ELR (cell line): ENCODE measurements at regions not wholly inside any gene's neighbourhood (a gene's known extent, or its start where the extent isn't known, plus 50 kb on each side); places are given as distances from the start of the nearest gene placed in this dataset.
"Not testable (repeated sequence)": the region's sequence is repeated elsewhere in the genome, so short reads cannot be mapped to it uniquely, and the experiment has no call there.

ENCODE experiments used
- DNase-seq: peaks from one replicate; pipeline ENCODE4 v3.0.0-alpha.2; 2015; ENCODE audit warnings: low read depth

DNA sequence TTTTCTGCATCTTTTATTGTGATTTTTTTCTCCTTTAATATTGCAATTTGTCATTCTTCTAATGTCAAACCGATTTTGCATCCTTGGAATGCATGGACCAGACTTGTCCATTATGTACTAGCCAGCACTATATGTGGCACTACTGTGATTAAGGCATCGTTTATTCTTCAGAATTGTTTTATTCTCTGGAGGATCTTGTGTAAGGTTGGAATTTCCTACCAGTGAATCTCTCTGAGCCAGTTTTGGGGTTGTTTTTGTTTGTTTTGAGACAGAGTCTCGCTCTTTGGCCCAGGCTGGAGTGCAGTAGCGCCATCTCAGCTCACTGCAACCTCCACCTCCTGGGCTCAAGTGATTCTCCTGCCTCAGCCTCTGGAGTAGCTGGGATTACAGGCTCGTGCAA lies 58.5 kb downstream of the IGLL5 start:
- DNase-seq, result no peak

DNA sequence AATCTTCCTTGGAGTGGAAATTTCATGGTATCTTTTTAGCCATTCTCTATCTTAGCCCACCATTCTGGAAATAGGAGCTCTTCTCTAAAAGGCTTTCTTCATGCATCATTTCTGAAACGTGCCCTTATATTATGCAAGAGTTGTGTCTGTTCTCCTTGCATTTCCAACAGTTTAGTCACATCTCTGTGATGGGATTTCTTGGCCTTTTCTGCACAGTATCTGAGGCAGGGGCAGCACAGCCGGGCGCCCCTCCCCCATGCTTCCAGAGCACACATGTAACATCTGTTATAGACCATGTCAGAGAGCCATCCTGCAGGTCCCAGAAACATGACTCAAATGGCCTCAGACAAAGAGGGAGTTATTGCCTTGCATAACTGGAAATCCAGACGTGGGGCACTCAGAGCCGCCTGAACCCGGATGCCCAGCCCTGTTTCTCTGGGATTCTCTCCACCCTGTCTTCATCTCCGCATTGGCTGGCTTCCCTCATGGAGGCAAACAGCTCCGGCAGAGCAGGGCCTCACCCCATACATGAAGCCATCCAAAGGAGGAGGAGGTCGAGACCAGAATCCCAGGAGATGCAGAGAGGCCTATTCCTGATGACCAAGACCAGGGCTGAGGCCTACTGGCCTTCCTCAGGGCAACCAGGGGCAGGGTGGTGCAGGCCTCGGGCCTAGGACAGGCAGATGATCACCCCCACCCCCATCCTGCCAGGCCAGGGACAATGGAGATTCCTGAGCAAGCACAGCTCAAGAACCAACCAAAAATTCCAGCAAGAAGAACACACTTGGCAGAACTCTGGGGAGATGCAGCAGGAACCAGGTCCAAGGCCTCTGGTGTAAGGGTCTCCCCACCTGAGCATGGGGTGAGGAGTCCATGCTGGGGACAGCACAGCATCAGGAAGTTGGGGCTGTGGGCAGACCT lies 61.3 kb downstream of the IGLL5 start:
- peak; percentile 9 for DNase-seq

DNA sequence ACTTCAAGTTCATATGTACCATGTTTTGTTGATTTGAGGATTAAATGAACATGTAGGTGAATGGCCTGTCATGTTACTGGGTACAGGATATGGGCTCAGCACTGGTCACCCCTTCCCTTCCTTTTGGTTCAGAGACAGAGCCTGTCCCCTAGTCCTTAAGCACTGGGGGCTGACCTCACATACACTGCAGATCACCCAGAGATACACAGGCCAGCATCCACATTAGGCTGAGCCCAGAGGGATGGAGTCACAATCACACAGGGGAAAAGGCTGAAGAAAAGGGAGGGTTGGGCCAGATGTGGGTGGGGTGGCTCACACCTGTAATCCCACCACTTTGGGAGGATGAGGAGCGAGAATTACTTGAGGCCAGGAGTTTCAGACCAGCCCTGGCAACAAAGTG lies 62.3 kb downstream of the IGLL5 start:
- DNase-seq, result no peak

DNA sequence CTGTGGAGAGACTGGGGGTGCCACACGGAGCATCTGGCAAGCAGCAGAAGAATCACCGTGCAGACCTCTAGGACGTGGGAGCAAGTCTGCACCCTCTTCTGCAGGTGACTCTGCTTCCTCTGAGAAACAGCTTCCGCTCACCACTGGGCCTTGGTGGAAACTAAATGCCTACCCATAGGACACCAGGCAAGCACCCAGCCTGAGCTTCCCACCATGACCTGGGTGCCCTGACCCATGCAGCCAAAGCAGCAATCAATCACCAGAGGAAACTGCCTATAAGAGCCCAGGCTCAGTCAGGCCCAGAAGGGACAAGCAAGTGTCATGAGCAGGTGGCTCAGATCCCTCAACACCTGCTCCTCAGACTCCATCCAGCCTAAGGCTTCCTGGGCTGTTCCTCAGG lies 63.4 kb downstream of the IGLL5 start:
- DNase-seq, result no peak

DNA sequence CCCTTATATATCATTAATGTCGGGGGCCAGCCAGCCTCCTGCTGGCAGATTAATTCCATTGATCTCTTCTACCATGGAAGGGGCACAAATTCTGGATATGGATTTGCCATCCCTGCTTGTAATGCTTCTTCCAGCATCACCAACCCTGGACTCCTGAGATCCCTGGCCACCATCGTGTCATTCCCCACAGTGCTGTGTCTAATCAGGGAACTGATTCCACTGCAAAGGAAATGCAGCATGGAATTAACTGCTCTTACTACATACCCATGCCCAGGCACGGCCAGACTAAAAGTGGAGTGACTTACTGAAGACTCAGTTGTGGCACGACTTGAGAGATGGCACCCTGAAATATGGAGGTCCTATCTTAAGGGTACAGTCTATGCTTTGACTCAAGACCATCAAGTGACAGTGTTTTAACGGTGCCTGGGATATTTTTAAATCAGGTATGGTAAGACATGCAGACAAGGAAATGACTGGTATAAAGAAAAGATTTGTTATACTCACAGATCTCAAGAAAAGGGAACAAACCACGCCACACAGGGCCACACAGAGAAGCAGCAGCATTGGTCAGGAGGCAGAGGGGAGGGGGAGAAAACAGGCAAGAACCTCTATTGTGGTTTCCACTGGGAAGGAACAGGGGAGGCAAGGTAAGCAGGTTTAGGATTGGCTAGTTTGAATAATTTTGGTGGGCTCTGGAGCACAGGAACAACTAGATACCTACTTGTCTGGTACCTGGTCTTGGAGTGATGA lies 65.1 kb downstream of the IGLL5 start:
- DNase-seq, result no peak

DNA sequence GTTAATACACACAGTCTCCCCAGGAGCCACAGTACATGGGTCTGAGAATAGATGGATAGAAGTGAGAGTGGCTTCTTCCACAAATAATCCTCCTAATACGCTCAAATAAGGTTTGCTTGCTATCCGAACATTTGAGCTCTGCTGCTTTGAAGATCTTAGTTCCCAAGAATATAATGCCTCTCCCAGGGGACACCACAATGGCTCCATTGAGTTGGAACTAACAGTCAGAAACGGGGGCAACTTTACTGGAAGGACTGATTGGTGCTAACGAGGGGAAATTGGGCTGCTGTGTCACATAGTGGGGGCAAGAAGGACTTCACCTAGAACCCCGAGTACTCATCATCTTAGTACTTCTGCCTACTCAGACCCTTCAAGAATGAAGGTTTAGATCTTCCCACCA lies 66.2 kb downstream of the IGLL5 start:
- no peak for DNase-seq

DNA sequence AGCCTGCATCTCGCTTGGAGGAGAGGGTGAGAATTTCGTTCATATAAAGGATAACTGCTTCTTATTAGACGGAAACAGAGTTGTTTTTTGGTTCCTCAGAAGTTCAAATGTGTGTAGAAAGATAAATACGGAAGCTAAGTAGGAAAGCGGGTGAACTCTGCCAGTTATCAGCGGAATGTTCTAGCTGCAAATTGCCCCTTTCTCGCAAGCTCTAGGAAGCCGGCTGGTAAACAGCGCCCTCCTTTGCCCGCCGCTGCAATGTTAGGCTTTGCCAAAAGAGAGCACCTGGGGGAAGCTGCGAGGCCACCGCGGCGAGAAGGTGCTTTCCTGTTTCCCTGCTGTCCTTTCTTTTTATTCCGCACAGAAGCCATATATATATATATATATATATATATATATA lies 67.0 kb downstream of the IGLL5 start:
- DNase-seq, result no peak

DNA sequence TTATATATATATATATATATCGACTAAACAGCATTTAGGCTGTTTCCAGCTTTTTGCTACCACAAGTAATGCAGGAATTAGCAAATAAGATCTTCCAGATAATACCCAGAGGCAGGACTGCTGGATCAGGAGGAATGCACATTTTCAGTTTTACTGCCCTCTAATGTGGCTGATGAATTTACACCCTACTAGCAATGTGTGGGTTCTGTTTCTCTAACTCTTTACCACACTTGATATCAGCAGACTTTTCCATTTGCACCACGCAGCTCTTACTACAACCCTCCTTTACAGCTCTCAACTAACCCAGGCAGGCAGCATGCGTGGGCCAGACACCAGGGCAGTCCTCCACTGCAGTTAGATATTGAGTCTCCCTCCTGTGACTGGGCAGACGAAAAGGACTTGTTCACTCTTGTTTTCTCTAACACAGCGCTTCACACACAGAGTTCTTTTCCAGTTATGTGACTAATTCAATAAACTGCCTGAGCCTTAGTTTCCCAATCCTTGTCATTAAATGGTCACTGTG lies 67.7 kb downstream of the IGLL5 start:
- DNase-seq, result no peak

DNA sequence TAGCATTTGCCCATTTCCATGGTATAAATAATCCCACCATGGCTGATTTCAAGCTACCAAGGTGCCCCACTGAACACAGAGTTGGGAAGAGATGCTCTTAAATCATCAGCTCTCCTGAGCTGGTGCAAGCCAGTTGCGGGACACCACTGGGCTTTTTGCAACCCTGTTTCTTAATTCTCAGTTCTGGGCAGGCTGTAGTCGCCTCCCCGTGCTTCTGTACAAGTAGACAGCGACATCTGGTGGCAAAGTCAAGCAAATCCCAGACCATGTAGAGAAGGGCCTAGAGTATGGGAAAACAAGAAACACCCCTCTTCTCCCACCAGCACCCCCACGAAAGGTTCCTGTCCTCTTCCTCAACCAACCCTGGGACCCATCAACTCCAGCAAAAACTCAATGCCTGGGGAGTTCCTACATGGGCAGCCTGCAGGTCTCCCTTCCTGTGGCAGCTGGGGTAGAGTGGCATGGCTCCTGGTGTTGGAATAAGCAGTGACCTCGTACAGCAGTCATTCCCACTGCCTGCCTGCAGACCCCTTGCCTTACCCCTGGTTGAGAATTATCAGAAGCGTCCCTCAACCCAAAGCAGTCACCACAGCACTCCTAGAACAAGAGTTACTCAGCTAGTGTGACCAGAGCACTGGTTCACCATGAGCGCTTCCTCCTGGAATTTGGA lies 68.4 kb downstream of the IGLL5 start:
- peak; percentile 72 for DNase-seq

DNA sequence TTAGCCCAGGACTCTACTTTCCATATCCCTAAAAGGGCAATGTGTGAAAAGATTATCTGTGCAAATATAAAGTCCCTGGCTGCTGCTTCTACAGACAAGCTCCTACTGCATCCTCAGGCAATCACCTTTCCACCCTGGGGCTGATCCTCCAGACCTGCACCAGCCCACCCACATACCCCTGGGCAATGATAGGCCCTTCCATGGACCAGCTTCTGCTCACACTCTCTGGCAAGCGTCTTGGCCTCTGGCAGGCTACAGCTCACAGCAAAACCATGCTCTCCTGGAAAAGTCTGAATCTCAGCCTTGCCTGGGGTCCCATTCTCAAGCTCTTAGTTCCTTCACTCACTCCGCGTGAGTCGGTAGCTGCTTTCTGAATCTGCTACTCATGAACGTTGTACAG lies 69.5 kb downstream of the IGLL5 start:
- no peak for DNase-seq

DNA sequence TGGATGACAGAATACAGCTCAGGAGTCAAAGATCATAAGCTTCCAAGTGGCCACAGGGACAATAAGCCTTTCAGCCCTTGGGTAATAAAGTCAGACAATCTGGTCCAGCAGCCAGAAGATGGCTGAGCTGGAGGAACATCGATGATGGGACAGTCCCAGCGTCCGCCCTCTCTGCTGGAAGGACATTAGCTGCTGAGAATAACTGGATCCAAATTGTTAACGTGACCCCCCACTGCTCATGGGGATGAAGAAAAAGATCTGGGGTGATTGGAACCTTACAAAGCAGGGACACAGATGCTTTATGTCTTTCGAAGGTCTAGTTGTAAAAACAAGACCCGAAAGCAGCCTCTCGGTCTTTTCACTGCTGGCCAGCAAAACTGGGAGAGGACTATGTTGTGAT lies 71.0 kb downstream of the IGLL5 start:
- no peak for DNase-seq

DNA sequence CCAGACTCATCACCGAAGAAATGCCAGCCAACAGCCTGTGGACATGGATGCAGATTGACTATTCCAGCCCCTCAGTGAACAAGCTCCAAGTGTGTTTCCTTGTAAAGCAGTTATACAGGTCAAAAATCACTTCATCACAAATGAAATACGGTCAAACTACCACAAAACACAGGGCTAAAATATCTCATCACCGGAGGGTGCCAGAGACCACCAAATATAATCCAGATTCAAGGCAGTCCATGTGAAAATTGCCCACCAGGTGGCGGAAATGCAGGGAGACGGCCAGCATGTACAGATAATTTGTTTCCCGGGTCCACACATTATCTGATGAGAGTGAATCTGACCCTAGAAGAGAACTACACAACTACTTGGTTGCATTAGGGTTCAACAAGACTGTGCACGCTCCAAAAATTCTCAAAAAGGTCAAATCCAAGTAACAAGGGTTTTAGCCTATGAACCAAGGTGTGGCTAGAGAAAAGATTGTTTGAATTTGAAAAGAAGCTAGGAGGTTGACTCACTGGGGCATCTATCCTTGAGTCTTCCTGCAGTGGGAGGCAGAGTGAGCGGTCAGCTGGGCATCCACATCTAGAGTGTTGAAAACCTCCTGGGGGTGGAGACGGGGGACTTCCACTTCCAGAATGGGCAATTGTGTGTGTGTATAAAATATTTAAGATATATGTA lies 71.7 kb downstream of the IGLL5 start:
- DNase-seq, result peak; percentile 76

DNA sequence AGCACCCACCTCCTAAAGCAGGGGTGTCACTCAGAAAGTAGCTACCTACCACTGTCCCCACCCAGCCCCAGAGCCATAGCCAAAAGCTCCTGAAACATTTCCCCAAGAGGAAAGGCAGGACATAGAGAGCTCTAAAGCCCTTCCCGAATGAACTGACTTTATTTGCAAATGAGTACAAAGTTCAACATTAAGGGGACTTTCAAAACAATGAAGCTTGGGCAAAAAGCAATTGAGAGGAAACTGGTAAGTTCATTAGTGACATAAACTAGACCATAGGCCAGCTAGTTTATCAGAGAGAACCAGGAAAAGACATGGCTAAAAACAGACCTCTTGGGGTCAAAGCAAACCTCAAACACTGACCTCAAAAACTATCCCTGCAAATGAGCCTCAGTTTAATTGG lies 72.7 kb downstream of the IGLL5 start:
- no peak for DNase-seq

DNA sequence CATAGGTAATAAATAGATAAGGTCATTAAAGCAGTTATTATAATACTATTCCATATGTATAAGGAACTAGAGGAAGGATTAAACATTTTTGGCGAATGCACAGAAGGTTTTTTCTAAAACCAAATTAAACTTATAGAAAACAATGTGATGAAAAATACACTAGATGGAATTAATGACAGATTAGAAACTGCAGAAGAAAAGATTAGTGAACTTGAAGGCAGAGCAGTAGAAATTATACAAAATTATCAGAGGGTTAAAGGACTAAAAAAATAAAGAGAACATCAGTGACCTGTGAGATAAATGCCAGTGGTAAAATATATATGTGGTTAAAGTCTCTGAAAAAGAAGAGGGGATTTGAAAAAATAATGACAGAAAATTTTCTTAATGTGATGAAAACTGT lies 74.0 kb downstream of the IGLL5 start:
- no peak for DNase-seq

DNA sequence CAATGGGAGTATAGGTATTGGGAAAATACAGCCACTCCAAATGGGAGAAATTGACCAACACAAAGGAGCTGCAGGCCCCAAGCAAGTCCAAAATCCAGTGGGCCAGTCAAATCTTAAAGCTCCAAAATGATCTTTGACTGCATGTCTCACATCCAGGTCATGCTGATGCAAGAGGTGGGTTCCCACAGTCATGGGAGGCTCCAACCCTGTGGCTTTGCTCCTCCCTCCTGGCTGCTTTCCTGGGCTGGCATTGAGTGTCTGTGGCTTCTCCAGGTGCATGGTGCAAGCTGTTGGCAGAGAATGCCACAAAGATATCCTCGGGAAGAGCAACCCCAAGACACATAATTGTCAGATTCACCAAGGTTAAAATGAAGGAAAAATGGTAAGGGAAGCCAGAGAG lies 80.8 kb downstream of the IGLL5 start:
- DNase-seq, result no peak

DNA sequence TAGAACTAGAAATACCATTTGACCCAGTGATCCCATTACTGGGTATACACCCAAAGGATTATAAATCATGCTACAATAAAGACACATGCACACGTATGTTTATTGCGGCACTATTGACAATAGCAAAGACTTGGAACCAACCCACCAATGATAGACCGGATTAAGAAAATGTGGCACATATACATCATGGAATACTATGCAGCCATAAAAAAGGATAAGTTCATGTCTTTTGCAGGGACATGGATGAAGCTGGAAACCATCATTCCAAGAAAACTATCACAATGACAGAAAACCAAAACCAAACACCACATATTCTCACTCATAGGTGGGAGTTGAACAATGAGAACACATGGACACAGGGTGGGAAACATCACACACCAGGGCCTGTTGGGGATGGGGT lies 85.0 kb downstream of the IGLL5 start:
- DNase-seq, result not testable (repeated sequence)

DNA sequence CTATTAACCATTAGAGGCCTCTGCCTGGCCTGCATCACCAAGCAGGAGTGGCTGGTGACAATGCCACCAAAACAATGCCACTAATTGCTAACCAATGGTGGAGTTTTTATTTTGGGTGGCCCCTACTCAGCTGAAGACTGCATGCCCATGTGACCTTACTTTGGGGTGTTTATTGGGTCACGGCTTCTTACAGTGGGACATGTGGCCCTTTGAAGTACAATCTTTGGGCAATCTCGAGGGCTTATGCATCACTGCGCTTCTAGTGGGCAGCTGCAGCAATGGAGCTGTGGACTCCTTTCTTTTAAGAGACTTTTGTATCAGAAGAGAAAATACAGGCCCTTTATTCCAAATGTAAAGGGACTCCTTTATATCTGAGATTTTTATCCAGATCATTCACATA lies 85.7 kb downstream of the IGLL5 start:
- DNase-seq, result no peak

DNA sequence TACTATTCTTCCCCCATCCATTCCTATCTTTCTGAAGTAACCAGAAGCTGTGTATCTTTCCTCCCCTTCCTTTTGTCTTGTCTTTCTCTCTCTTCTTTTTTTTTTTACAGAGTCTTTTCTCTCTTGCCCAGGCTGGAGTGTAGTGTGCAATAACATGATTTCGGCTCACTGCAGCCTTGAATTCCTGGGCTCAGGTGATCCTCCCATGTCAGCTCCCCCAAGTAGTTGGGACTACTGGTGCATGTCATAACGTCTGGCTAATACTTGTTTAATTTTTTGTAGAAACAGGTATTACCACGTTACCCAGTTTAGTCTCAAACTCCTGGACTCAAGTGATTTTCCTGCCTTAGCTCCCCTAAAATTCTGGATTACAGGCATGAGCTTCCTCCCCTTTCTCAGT lies 86.5 kb downstream of the IGLL5 start:
- DNase-seq, result no peak

DNA sequence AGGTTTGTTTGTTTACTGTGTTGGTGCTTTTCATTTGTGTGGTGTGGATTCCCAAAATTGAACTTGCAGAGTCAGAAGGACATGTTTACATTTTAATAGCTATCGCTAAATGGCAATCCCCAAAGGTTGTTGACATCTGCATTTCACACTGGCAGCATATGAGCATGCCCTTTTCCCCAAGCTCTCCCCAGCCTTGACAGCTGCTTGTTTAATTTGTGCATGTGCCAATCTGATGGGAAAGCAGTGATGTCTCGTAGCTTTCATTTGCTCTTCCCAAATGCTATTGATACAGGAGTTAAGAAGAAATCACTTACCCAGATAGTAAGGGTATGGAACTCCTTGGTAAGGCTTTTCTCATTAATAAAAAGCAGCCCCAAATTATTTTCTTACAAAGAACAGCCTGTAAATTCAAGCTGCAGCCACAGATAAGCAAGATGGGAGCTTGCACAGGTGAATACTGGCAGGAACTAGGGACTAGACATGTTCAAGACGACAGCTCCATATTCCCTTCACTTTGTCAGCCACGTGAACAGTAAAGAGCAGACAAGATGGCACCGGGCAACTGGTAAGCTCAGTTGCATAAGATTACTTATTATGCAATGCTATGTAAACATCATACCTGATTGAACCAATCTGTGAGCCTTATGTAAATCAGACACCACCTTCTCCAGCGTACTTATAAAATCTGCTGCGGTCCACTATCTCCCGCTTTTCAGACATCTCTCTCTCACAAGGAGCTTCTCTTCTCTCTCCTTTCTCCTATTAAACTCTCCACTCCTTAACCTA lies 87.4 kb downstream of the IGLL5 start:
- no peak for DNase-seq

DNA sequence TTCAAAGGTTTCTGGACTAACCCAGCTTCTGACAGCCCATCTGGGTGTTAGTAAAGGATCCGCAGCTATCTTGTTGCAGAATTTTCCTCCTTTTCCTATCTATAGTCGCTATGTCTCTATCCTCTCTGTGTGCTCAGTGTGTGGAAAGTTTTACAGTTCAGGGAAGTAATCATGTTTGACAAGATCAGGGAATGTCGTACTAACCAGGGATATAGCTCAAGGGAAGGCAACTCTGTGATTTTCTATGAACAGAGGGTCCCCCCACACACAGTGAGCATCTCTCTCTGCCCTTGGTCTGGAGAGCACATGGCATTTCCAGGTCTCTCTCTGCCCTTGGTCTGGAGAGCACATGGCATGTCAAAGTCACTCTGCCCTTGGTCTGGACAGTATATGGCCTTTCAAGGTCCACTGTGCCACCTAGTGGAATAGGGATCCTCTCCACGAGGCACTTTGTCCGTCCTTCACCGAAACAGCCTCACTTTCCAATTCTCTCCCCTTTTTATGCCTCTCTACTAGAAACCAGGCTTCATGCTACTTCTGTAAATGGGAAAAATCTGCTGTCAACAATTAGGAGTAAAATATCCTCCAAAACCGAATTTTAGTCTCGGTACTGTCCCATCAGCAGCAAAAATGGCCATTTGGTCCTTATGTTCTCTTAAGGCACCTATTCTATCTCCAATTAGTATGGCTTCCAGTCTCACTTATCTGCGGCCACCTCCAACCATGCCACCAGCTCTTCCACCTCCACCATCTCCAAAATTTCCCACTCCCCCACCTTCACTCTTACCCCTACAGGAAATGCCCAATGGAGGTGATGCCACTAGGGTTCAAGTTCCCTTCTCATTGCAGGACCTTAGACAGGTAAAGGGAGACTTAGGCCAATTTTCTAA lies 88.7 kb downstream of the IGLL5 start:
- DNase-seq, result no peak
